ENCODE measurements at regions not wholly inside any gene's neighbourhood (a gene's known extent, or its start where the extent isn't known, plus 50 kb on each side); places are given as distances from the start of the nearest gene placed in this dataset.

GRCh38 chr2:43082111-43082894 is 144.1 kb downstream of the ZFP36L2 start:
- peak overlapping the region; percentile 10; the same call in 1 of the 2 replicates for H3K4me2 ChIP-seq
- no peaks in the 10 kb centered on the region for H3K27me3 ChIP-seq (ENCODE audit: insufficient read depth, low read depth)
- H3K36me3 ChIP-seq (ENCODE audit: low read depth) = 0 out of 2 replicates have a peak, but pooled peaks cover 4% of the 10 kb centered on the region
- H3F3A ChIP-seq (ENCODE audit: insufficient read depth, low read depth) = peaks cover 49% of the 10 kb centered on the region; the same call in 1 of the 2 replicates
- intact Hi-C loops (cut with micrococcal nuclease; ENCODE audit: unreplicated experiment) = no loop called here
- H3K79me2 ChIP-seq (ENCODE audit: low read depth) = peaks cover 4% of the 10 kb centered on the region
- BruUV-seq (replicated peaks) = no TSS peak
- H3K4me1 ChIP-seq (replicated peaks; ENCODE audit: insufficient read depth) = peaks cover 57% of the 10 kb centered on the region
- ChIA-PET CTCF (no interaction called here), POLR2A (ENCODE audit: unreplicated experiment) (no interaction called here)
- H3K27ac ChIP-seq = peak overlapping the region; percentile 5; the same call in 1 of the 2 replicates
- no peak for TF ChIP-seq EZH2 (IDR thresholded peaks at IDR 0.05; ENCODE audit: low read depth)
- no peak for TF ChIP-seq CTCF (conservative IDR thresholded peaks at IDR 0.05)
- H3K9me2 ChIP-seq (ENCODE audit: insufficient read depth) = no peaks in the 10 kb centered on the region
- H2AFZ ChIP-seq = no peak overlapping the region
- H4K20me1 ChIP-seq (ENCODE audit: insufficient read depth) = no peaks in the 10 kb centered on the region
- DNase-seq = no peak
- H3K9me3 ChIP-seq (ENCODE audit: insufficient read depth, low read depth) = no peaks in the 10 kb centered on the region
- no peak overlapping the region for H3K4me3 ChIP-seq

GRCh38 chr2:43081131-43081765 is 145.2 kb downstream of the ZFP36L2 start:
- Histone ChIP-seq H4K20me1 (ENCODE audit: insufficient read depth) (no peaks in the 10 kb centered on the region), H3K9me2 (ENCODE audit: insufficient read depth) (no peaks in the 10 kb centered on the region), H3K27ac (no peak overlapping the region), H2AFZ (no peak overlapping the region), H3K9me3 (ENCODE audit: insufficient read depth, low read depth) (no peaks in the 10 kb centered on the region), H3K4me1 (replicated peaks; ENCODE audit: insufficient read depth) (peaks cover 56% of the 10 kb centered on the region), H3K27me3 (ENCODE audit: insufficient read depth, low read depth) (no peaks in the 10 kb centered on the region), H3F3A (ENCODE audit: insufficient read depth, low read depth) (peaks cover 45% of the 10 kb centered on the region), H3K4me2 (no peak overlapping the region), H3K4me3 (no peak overlapping the region), H3K79me2 (ENCODE audit: low read depth) (peaks cover 15% of the 10 kb centered on the region), H3K36me3 (ENCODE audit: low read depth) (0 out of 2 replicates have a peak, but pooled peaks cover 4% of the 10 kb centered on the region)
- TF ChIP-seq EZH2 (IDR thresholded peaks at IDR 0.05; ENCODE audit: low read depth) = no peak
- TF ChIP-seq CTCF (conservative IDR thresholded peaks at IDR 0.05) = no peak
- intact Hi-C loops (cut with micrococcal nuclease; ENCODE audit: unreplicated experiment) = no loop called here
- DNase-seq = no peak
- BruUV-seq (replicated peaks) = no TSS peak
- ChIA-PET CTCF (interaction anchor here (0.7 kb wide), 1 partner anchor 31 kb away, joined by 5 read pairs; no protein-coding TSS in a partner anchor), POLR2A (ENCODE audit: unreplicated experiment) (no interaction called here)

GRCh38 chr2:43080571-43081021 is 145.8 kb downstream of the ZFP36L2 start:
- Histone ChIP-seq H3K36me3 (ENCODE audit: low read depth) (0 out of 2 replicates have a peak, but pooled peaks cover 4% of the 10 kb centered on the region), H3K27ac (no peak overlapping the region)

More at GRCh38 chr2:43080571-43081021, 145.8 kb downstream of the ZFP36L2 start:
- H2AFZ ChIP-seq = no peak overlapping the region
- H3K4me3 ChIP-seq = no peak overlapping the region
- H3K4me2 ChIP-seq = no peak overlapping the region
- ChIA-PET CTCF (no interaction called here), POLR2A (ENCODE audit: unreplicated experiment) (interaction anchor here (0.6 kb wide), 1 partner anchor 70 kb away, joined by 3 read pairs; no protein-coding TSS in a partner anchor)
- DNase-seq = no peak
- no TSS peak for BruUV-seq (replicated peaks)
- H3K27me3 ChIP-seq (ENCODE audit: insufficient read depth, low read depth) = no peaks in the 10 kb centered on the region
- H3F3A ChIP-seq (ENCODE audit: insufficient read depth, low read depth) = peaks cover 45% of the 10 kb centered on the region
- TF ChIP-seq EZH2 (IDR thresholded peaks at IDR 0.05; ENCODE audit: low read depth) (no peak), CTCF (conservative IDR thresholded peaks at IDR 0.05) (no peak)
- peaks cover 56% of the 10 kb centered on the region for H3K4me1 ChIP-seq (replicated peaks; ENCODE audit: insufficient read depth)
- no peaks in the 10 kb centered on the region for H4K20me1 ChIP-seq (ENCODE audit: insufficient read depth)
- peaks cover 21% of the 10 kb centered on the region for H3K79me2 ChIP-seq (ENCODE audit: low read depth)
- H3K9me2 ChIP-seq (ENCODE audit: insufficient read depth) = no peaks in the 10 kb centered on the region
- no peaks in the 10 kb centered on the region for H3K9me3 ChIP-seq (ENCODE audit: insufficient read depth, low read depth)
- intact Hi-C loops (cut with micrococcal nuclease; ENCODE audit: unreplicated experiment) = no loop called here

All from PC-9 (cell line).